ENCODE measurements at regions not wholly inside any gene's neighbourhood (a gene's known extent, or its start where the extent isn't known, plus 50 kb on each side); places are given as distances from the start of the nearest gene placed in this dataset.

- H3K27ac ChIP-seq (replicated peaks) = no peak overlapping the region
- no peak for TF ChIP-seq CTCF (IDR thresholded peaks at IDR 0.05; ENCODE audit: borderline replicate concordance)
- H3K36me3 ChIP-seq = no peaks in the 10 kb centered on the region
- peaks cover 80% of the 10 kb centered on the region for H3K27me3 ChIP-seq (ENCODE audit: low read depth)
- no peaks in the 10 kb centered on the region for H3K9me3 ChIP-seq (replicated peaks)
- no peak for DNase-seq
- H3K4me1 ChIP-seq = no peaks in the 10 kb centered on the region
- intact Hi-C loops (cut with micrococcal nuclease) = no loop called here
- no peak overlapping the region for H3K4me3 ChIP-seq
Observed at GRCh38 chr16:86117235-86117634, 218.3 kb downstream of the IRF8 start.

GRCh38 chr16:86117756-86118155 is 218.8 kb downstream of the IRF8 start:
- intact Hi-C loops (cut with micrococcal nuclease) = no loop called here
- Histone ChIP-seq H3K4me3 (no peak overlapping the region), H3K27me3 (ENCODE audit: low read depth) (peaks cover 83% of the 10 kb centered on the region), H3K36me3 (no peaks in the 10 kb centered on the region), H3K27ac (replicated peaks) (no peak overlapping the region), H3K9me3 (replicated peaks) (no peaks in the 10 kb centered on the region), H3K4me1 (no peaks in the 10 kb centered on the region)
- DNase-seq = no peak
- no peak for TF ChIP-seq CTCF (IDR thresholded peaks at IDR 0.05; ENCODE audit: borderline replicate concordance)

GRCh38 chr16:86118467-86119307 is 219.7 kb downstream of the IRF8 start:
- no peak for TF ChIP-seq CTCF (IDR thresholded peaks at IDR 0.05; ENCODE audit: borderline replicate concordance)
- H3K27me3 ChIP-seq (ENCODE audit: low read depth) = peaks cover 83% of the 10 kb centered on the region

GRCh38 chr16:86120201-86121192 is 221.5 kb downstream of the IRF8 start:
- DNase-seq = no peak
- intact Hi-C loops (cut with micrococcal nuclease) = no loop called here
- Histone ChIP-seq H3K9me3 (replicated peaks) (no peaks in the 10 kb centered on the region), H3K4me1 (no peaks in the 10 kb centered on the region), H3K27me3 (ENCODE audit: low read depth) (peaks cover 95% of the 10 kb centered on the region), H3K27ac (replicated peaks) (no peak overlapping the region), H3K36me3 (no peaks in the 10 kb centered on the region), H3K4me3 (no peak overlapping the region)
- no peak for TF ChIP-seq CTCF (IDR thresholded peaks at IDR 0.05; ENCODE audit: borderline replicate concordance)

More at GRCh38 chr16:86118467-86119307, 219.7 kb downstream of the IRF8 start:
- no peaks in the 10 kb centered on the region for H3K9me3 ChIP-seq (replicated peaks)
- H3K27ac ChIP-seq (replicated peaks) = no peak overlapping the region
- no peak for DNase-seq
- H3K4me1 ChIP-seq = no peaks in the 10 kb centered on the region
- no peak overlapping the region for H3K4me3 ChIP-seq
- no peaks in the 10 kb centered on the region for H3K36me3 ChIP-seq
- intact Hi-C loops (cut with micrococcal nuclease) = no loop called here

GRCh38 chr16:86121374-86122010 is 222.5 kb downstream of the IRF8 start:
- intact Hi-C loops (cut with micrococcal nuclease) = no loop called here
- Histone ChIP-seq H3K4me1 (no peaks in the 10 kb centered on the region), H3K4me3 (no peak overlapping the region), H3K36me3 (no peaks in the 10 kb centered on the region), H3K9me3 (replicated peaks) (no peaks in the 10 kb centered on the region), H3K27ac (replicated peaks) (no peak overlapping the region), H3K27me3 (ENCODE audit: low read depth) (peaks cover 93% of the 10 kb centered on the region)
- DNase-seq = no peak
- no peak for TF ChIP-seq CTCF (IDR thresholded peaks at IDR 0.05; ENCODE audit: borderline replicate concordance)
